GM18498 (cell line): ENCODE measurements at regions not wholly inside any gene's neighbourhood (a gene's known extent, or its start where the extent isn't known, plus 50 kb on each side); places are given as distances from the start of the nearest gene placed in this dataset.
"Not testable (repeated sequence)": the region's sequence is repeated elsewhere in the genome, so short reads cannot be mapped to it uniquely, and the experiment has no call there.

ENCODE experiments used
- ATAC-seq: cut with Tn5 transposase; IDR thresholded peaks from one replicate; pipeline ENCODE4 v1.9.1; 2021; ENCODE audit warnings: mild to moderate bottlenecking, moderate library complexity; ENCODE audit not compliant: unreplicated experiment

DNA sequence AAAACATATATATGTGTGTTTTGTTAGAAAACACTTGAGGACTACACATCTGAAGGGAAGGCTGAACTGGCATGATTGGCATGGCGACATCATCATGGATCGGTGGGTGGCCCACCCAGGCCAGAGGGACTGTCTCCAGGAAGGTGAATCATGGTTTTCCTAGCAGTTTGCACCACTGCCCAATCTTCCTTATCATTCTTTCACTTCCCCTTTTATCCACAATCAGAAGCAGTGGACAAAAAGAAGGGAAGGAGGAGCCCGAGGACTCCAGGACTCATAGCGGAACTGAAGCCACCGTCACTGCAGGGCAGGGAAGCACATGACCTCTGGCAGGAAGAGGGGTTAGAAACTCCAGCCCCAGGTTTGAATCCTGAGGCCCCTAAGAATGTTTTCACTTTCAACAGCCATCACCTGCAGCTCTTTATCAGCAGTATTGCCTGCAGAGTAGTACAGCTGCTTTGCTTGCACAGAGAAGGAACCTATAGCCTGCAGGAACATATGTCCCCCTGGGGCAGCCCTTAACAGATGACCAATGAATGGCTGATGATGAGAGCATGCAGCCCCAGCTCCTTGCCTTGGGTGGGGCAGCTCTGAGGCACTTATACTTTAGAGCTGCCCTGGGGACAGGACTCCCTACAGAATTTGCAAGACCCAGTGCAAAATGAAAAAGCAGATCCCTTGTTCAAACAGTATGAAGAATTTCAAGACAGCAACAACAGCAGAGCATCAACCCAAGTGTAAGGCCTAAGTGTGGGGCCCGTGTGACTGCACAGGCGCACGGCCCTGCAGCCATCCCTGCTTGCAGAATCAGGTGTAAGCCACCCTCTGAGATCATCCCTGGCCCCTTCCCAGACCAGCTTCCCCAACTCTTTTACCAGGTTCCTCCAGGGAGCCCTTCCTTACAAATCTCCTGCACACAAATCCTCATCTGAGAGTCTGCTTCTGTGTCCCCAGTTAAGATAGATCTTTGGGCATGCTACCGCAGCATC lies 241.8 kb upstream of the IRF2BP2 start:
- no peak for ATAC-seq

- no peak for ATAC-seq
These were observed 239.9 kb upstream of the IRF2BP2 start for GRCh38 chr1:234849832-234850231.

GRCh38 chr1:234848972-234849649 lies 239.1 kb upstream of the IRF2BP2 start:
- ATAC-seq, result no peak

DNA sequence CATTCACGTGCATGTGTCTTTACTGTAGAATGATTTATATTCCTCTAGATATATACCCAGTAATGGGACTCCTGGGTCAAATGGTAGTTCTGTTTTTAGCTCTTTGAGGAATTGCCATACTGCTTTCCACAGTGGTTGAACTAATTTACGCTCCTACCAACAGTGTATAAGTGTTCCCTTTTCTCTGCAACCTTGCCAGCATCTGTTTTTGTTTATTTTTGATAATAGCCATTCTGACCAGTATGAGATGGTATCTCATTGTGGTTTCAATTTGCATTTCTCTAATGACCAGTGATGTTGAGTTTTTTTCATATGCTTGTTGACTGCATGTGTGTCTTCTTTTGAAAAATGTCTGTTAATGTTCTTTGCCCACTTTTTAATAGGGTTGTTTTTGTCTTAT lies 236.8 kb upstream of the IRF2BP2 start:
- ATAC-seq, result not testable (repeated sequence)

DNA sequence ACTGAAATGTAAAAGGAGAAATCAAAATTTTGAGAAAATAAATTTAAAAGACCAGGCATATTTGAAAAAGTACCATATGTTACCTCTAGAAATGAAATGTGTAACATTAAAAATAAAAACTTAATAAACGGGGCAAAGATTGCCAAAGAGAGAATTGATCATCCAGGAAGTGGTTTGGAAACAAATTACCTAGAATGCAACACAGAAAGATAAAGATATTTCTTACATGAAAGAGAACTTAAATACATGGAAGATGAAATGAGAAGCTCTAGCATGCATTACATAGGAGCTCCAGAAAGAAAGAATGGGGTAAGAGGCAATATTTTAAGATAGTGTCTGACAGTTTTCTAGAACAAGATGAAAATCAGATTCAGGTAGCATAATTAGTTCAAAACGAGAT lies 235.9 kb upstream of the IRF2BP2 start:
- ATAC-seq, result no peak

DNA sequence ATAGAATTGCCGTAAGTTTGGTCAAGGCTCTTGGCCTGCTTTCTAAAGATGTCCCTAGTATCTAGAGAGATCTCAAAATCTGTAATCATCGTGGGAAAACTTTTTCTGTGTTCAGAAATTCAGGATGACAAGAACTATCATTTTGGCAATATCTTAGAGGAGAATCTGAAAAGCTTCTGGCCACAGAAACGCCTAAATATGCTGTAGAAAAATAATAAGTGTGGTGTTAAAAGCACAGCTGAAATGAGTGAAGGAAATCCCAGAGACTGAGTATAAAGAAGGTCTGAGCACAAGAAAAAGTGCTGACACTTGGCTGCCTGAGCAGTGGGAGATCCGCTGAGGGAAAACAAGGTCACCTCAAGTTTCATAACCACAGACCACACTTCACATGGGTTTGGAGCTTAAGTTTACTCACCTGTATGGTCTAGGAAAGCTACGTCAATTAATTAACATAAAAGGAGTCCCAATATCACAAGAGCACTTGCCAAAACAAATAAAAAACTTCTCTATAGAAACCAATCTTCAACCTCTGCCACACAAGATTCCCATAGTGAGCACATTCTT lies 235.2 kb upstream of the IRF2BP2 start:
- no peak for ATAC-seq

DNA sequence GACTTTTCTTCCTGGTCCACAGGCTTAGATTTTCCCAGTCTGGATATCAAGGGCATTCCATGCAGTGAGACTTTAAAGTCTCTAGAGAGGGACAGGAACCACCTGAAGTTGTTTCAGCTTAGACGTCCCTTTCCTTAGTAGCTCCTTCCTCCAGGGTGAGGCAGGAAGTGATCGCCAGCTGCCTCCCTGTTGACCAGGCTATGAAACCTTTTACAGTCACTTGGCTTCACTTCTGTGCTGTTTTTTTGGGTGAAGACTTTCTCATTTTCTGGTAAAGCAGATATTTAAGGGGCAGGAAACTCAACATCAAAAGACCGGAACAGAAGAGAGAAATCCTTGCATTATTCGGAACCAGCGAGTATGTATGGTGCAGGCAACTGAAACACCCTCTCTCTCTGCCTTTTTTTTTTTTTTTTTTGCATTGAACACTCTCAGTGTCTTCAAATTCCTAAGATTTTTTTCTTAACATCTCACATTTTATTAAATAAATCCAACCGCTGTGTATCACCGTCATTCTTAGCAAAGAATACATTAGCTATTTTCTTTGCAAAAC lies 234.6 kb upstream of the IRF2BP2 start:
- no peak for ATAC-seq

DNA sequence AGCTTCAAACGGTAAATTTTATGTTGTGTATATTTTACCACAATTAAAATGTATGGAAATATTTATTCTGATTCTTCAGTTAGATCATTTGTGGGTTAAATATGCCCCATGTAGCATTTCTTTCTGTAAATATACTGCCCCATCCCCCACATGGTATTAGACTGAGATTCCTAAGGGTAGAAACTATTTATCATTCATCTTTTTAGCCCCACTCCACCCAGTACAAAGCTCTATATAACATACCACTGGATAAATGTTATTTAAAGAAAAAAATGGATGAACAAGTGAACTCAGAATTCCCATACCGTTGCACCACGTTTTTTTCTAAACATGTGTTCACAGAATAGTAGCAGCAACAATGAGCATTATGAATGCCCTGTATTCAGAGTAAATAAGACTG lies 234.0 kb upstream of the IRF2BP2 start:
- ATAC-seq, result no peak

- ATAC-seq, result peak; percentile 72
These were observed 233.0 kb upstream of the IRF2BP2 start for GRCh38 chr1:234842726-234843641.

DNA sequence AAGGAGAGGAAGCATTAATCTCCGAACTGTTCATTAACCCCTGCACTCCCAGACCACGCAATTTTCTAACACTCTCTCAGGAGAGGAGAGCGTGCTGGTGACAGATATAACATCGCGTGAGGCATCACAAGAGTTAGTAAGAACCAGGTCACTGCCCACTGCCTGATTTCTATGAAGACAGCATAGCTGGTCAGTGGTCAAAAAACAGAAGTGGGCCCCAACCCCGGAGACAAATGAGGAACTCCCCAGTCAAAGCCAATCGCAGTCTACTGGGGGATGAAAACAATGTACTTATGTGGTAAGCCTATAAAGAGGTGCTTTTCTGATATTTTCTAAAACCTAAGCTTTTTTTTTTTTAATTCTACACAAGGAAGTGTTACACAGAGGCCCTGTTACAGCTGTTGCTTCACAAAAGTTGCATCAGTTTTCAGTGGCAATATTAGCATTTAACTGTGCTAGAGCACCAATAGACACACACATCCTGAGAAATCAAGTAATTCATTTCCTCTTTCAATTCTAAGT lies 231.8 kb upstream of the IRF2BP2 start:
- ATAC-seq, result no peak

DNA sequence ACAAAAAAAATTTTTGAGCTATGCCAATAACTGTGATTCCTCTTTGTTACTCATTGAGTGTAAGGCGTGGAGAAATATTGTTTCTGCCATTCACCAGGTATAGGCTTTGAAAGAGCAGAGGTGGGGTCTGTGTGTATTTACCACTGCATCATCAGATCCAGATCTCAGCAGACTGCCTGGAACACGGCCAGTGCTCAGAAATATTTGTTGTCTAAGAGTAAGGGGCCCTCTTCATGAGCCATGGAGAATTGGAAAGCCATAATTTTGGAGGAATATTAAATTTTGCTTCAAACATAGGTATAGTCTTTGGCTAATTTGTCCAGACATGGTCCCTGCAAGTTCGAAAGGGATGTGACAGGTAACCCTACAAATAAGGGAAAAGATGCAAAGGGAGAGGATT lies 231.3 kb upstream of the IRF2BP2 start:
- ATAC-seq, result no peak

DNA sequence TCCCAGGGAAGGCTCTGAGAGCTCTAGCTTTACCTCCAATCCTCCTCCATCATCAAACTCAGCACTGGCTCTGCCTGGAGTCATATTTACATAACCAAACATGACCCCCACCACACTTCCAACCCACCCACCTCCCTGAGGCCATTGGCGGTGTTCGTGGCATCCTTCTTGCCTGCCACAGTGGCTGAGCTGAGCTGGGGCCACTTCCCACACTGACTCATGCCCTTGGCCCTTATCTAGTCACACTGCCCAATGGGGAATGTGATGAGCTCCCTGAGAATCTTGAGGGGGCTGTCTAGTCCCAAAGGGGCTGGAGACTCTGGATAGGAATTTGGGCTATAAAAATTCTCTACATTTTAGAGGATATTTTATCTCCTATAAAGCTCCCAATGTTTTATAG lies 230.9 kb upstream of the IRF2BP2 start:
- ATAC-seq, result no peak

GRCh38 chr1:234840253-234840652 lies 230.3 kb upstream of the IRF2BP2 start:
- ATAC-seq, result no peak

DNA sequence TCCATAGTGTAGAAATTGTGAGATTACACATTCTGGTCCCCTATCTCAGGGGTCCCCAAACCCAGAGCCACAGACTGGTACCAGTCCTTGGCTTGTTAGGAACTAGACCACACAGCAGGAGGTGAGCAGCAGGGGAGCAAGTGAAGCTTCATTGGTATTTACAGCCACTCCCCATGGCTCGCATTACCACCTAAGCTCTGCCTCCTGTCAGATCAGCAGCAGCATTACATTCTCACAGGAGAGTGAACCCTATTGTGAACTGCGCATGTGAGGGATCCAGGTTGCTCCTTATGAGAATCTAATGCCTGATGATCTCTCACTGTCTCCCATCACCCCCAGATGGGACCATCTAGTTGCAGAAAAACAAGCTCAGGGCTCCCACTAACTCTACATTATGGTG lies 229.7 kb upstream of the IRF2BP2 start:
- no peak for ATAC-seq

- no peak for ATAC-seq
These were observed 228.8 kb upstream of the IRF2BP2 start for GRCh38 chr1:234838820-234839219.

- no peak for ATAC-seq
These were observed 228.2 kb upstream of the IRF2BP2 start for GRCh38 chr1:234838182-234838581.

DNA sequence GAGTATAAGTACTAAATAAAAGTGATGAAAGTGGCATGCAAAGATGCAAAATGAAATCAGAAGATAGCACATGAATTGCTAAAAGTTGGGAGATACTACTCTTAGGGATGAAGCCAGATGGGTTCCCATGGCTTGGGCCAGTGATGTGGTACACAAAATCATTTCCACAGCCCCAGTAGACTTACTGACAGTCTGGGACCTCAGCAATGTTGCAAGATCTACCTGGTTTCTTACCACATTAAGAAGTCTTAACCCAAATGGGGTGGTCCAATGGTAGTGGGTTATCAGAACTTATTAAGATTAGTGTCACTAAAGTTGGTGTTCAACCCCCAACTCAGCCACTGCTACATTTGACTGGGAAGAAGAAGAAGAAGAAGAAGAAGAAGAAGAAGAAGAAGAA lies 227.7 kb upstream of the IRF2BP2 start:
- no peak for ATAC-seq

DNA sequence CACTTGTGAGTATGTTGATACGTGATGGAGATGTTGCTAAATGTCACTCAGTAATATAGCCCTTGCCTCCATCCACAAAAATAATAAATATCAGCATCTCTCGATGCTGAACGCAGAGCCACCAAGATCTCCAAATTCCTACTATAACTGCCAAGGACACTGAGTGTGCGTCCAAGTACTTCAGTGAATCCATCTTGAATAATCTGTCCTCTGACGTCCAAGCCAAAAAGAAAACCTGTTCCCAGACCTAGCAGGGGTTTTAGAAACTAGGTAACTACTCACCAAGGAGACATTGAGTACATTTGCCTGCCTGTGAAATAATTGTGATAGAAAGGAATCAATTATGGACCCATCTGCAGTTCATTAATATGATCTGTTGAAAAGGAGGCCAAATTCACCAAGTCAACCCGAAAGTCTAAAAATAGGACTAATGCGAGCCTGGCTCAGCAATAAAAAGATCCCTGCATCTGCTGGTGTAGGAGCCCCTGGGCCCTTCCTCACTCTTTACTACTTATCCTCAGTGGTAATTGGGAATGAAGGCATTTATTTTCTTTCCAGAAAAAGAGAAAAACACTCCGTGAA lies 226.9 kb upstream of the IRF2BP2 start:
- no peak for ATAC-seq

DNA sequence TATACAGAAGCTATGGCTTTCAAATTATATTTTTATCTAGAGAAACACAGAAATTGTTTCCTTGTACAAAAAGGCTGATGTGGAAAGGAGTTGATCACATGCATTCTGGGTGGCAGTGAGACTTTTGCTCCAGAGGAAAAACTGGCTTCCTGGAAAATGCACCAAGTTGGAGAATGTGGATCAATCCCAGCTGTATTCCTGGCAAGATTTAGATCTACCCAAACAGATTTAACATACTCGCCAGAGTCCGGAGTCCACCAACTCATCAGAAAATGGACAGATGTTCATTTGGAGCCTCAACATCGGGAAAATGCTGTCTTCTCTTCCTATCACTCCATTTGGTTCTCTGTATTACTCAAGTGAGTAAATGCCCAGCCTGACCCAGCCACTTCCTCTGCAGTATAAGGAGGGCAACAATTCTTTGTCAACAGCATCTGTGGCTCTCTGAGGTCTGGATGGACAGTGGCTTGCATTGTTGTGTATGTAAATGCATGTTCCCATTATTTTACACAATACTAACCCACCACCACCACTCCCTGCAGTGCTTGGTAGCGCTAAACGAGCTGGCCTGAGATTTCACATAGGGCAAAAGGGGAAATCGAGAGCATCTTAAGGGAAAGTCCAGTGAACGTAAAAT lies 226.2 kb upstream of the IRF2BP2 start:
- no peak for ATAC-seq
